ENCODE measurements at regions not wholly inside any gene's neighbourhood (a gene's known extent, or its start where the extent isn't known, plus 50 kb on each side); places are given as distances from the start of the nearest gene placed in this dataset.

- TF ChIP-seq, protein P1, sequence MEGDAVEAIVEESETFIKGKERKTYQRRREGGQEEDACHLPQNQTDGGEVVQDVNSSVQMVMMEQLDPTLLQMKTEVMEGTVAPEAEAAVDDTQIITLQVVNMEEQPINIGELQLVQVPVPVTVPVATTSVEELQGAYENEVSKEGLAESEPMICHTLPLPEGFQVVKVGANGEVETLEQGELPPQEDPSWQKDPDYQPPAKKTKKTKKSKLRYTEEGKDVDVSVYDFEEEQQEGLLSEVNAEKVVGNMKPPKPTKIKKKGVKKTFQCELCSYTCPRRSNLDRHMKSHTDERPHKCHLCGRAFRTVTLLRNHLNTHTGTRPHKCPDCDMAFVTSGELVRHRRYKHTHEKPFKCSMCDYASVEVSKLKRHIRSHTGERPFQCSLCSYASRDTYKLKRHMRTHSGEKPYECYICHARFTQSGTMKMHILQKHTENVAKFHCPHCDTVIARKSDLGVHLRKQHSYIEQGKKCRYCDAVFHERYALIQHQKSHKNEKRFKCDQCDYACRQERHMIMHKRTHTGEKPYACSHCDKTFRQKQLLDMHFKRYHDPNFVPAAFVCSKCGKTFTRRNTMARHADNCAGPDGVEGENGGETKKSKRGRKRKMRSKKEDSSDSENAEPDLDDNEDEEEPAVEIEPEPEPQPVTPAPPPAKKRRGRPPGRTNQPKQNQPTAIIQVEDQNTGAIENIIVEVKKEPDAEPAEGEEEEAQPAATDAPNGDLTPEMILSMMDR (IDR thresholded peaks at IDR 0.05), result no peak
- TF ChIP-seq POLR2A (IDR thresholded peaks at IDR 0.05), result no peak
These were observed 944.9 kb downstream of the QKI start for GRCh38 chr6:164359441-164359840.
